MCF 10A (cell line): ENCODE measurements at regions not wholly inside any gene's neighbourhood (a gene's known extent, or its start where the extent isn't known, plus 50 kb on each side); places are given as distances from the start of the nearest gene placed in this dataset.

Experiments
- BruUV-seq: library from RNA; stranded (reverse); fragments of 400-500 nt; replicated peaks from 2 replicates; lab custom pipeline; 2021; lab: Mats Ljungman, UMichigan
- CTCF ChIA-PET: fragments of 300-600 bp; sonication (Branson Sonifier 250); formaldehyde crosslinking; extraction: SDS; loops from one replicate; lab custom pipeline; 2021; ENCODE audit warnings: antibody characterized with exemption, inconsistent platforms; lab: Yijun Ruan, JAX
- POLR2A ChIA-PET: fragments of 300-600, 350-650 bp; sonication (Branson Sonifier 250); formaldehyde crosslinking; extraction: SDS; loops from one replicate; lab custom pipeline; 2020; ENCODE audit warnings: antibody characterized with exemption, inconsistent platforms; lab: Yijun Ruan, JAX
- DNase-seq: peaks from one replicate; pipeline ENCODE4 v3.0.0-alpha.2; 2018; ENCODE audit not compliant: unreplicated experiment
- H3K27ac Mint-ChIP-seq: one replicate; pipeline ENCODE4 v1.8.0; 2022; ENCODE audit warnings: mild to moderate bottlenecking, low read depth, mixed read lengths; ENCODE audit not compliant: unreplicated experiment
- H3K27me3 Mint-ChIP-seq: one replicate; pipeline ENCODE4 v1.8.0; 2022; ENCODE audit warnings: mixed read lengths; ENCODE audit not compliant: insufficient read depth, unreplicated experiment
- H3K36me3 Mint-ChIP-seq: one replicate; pipeline ENCODE4 v1.8.0; 2022; ENCODE audit warnings: mild to moderate bottlenecking, moderate library complexity, mixed read lengths; ENCODE audit not compliant: insufficient read depth, unreplicated experiment
- H3K4me1 Mint-ChIP-seq: one replicate; pipeline ENCODE4 v1.8.0; 2022; ENCODE audit warnings: mixed read lengths; ENCODE audit not compliant: insufficient read depth, unreplicated experiment
- H3K4me3 Mint-ChIP-seq: one replicate; pipeline ENCODE4 v1.8.0; 2022; ENCODE audit warnings: mild to moderate bottlenecking, moderate library complexity, mixed read lengths; ENCODE audit not compliant: unreplicated experiment
- H3K9me3 Mint-ChIP-seq: one replicate; pipeline ENCODE4 v1.8.0; 2022; ENCODE audit warnings: mixed read lengths; ENCODE audit not compliant: unreplicated experiment
- intact Hi-C: fragments of 100-400 bp; cut with micrococcal nuclease; formaldehyde crosslinking; loops from 2 replicates; pipeline ENCODE4 v1.14.1; 2022
- TF ChIP-seq, protein P1 (sequence below): fragments of 200-600 bp; IDR thresholded peaks from one replicate; pipeline ENCODE4 v1.8.0; 2022; ENCODE audit warnings: antibody characterized with exemption, mild to moderate bottlenecking; ENCODE audit not compliant: unreplicated experiment

DNA sequence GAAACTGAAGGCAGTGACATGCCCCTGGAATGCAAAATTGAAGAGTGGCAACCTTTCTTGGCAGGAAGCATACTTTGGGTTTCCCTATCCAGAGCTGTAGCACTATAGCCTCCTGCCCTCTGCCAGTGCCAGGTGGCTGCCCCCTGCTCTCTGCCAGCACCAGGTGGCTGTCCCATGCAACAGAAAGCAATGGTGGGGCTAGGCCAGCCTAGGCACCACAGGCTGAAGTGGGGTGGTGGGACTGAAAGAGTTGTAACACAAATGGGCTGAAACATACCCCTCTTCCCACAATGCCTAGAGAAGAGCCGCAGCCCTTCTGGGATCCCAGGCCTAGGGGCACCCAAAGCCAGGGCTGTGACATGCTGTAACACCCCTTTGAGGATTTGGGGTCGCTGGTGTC, 1739.3 kb upstream of the LRRTM1 start:
- Mint-ChIP-seq H3K9me3 (peaks cover 12% of the 10 kb centered on the region), H3K4me3 (no peak overlapping the region), H3K4me1 (no peaks in the 10 kb centered on the region), H3K27me3 (no peaks in the 10 kb centered on the region), H3K27ac (no peak overlapping the region), H3K36me3 (no peaks in the 10 kb centered on the region)
- no TSS peak for BruUV-seq
- TF ChIP-seq, protein P1, sequence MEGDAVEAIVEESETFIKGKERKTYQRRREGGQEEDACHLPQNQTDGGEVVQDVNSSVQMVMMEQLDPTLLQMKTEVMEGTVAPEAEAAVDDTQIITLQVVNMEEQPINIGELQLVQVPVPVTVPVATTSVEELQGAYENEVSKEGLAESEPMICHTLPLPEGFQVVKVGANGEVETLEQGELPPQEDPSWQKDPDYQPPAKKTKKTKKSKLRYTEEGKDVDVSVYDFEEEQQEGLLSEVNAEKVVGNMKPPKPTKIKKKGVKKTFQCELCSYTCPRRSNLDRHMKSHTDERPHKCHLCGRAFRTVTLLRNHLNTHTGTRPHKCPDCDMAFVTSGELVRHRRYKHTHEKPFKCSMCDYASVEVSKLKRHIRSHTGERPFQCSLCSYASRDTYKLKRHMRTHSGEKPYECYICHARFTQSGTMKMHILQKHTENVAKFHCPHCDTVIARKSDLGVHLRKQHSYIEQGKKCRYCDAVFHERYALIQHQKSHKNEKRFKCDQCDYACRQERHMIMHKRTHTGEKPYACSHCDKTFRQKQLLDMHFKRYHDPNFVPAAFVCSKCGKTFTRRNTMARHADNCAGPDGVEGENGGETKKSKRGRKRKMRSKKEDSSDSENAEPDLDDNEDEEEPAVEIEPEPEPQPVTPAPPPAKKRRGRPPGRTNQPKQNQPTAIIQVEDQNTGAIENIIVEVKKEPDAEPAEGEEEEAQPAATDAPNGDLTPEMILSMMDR, result no peak
- CTCF ChIA-PET, result interaction anchor here (1.1 kb wide), 1 partner anchor 19 kb away, joined by 4 read pairs; no protein-coding TSS in a partner anchor
- intact Hi-C loops, result no loop called here
- DNase-seq, result no peak
- POLR2A ChIA-PET, result no interaction called here

DNA sequence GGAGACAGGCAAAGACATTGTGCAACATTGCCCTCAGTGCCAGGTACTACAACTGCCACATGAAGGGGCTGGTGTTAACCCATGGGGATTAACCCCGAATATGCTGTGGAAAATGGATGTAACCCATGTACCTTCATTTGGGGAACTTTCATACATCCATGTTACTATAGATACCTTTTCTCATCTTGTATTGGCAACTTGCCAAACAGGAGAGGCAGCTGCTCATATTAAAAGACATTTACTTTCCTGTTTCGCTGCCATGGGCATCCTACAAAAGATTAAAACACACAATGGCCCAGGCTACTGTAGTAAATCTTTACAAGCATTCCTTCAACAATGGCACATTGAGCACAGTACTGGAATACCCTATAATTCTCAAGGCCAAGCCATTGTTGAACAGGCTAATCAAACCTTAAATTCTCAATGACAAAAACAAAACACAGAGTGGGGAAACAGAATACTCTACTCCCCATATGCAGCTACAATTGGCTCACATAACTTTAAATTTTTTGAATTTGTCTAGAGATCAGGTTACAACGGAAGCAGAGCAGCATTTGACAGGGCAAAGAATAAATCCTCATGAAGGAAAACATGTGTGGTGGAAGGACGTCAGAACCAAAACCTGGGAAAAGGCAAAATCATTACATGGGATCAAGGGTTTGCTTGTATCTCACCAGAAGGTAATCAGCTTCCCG, 1723.5 kb upstream of the LRRTM1 start:
- no peaks in the 10 kb centered on the region for H3K36me3 Mint-ChIP-seq
- no TSS peak for BruUV-seq
- ChIA-PET POLR2A (no interaction called here), CTCF (interaction anchor here (0.6 to 0.7 kb wide), 2 partner anchors 121 to 587 kb away, joined by 3 read pairs; no protein-coding TSS in a partner anchor)
- no peak overlapping the region for H3K4me3 Mint-ChIP-seq
- intact Hi-C loops, result no loop called here
- H3K4me1 Mint-ChIP-seq, result no peaks in the 10 kb centered on the region
- no peak overlapping the region for H3K27ac Mint-ChIP-seq
- no peak for DNase-seq
- no peaks in the 10 kb centered on the region for H3K27me3 Mint-ChIP-seq
- TF ChIP-seq, protein P1, result no peak
- H3K9me3 Mint-ChIP-seq, result peaks cover 10% of the 10 kb centered on the region

DNA sequence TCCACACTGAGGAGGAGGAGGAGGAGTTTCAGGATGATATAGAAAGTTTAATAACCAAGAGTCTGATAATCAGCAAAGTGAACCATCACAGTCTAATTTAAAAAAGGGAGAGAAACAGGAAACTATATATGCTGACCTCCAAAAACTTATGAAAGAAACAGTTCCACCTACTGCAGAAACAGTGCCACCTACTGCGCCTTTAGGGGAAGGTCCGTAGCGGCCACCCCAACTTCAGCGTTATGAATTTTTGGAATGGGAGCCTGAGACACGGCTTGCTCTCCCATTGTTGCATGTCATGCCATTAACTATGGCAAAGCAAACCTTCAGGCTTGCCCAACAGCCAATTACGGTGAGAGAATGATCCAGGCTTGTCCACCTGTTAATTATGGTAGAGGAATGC, 1719.2 kb upstream of the LRRTM1 start:
- DNase-seq, result no peak
- ChIA-PET POLR2A (no interaction called here), CTCF (no interaction called here)
- no peaks in the 10 kb centered on the region for H3K36me3 Mint-ChIP-seq
- H3K27ac Mint-ChIP-seq, result no peak overlapping the region
- H3K27me3 Mint-ChIP-seq, result no peaks in the 10 kb centered on the region
- no peaks in the 10 kb centered on the region for H3K4me1 Mint-ChIP-seq
- no peak overlapping the region for H3K4me3 Mint-ChIP-seq
- no TSS peak for BruUV-seq
- intact Hi-C loops, result no loop called here
- H3K9me3 Mint-ChIP-seq, result peaks cover 7% of the 10 kb centered on the region
- TF ChIP-seq, protein P1, result peak; percentile 25

GRCh38 chr2:82013641-82014040, 1709.1 kb upstream of the LRRTM1 start:
- CTCF ChIA-PET, result no interaction called here
- POLR2A ChIA-PET, result no interaction called here
- H3K9me3 Mint-ChIP-seq, result no peaks in the 10 kb centered on the region
- intact Hi-C loops, result no loop called here
- H3K4me1 Mint-ChIP-seq, result no peaks in the 10 kb centered on the region
- TF ChIP-seq, protein P1, result no peak
- H3K4me3 Mint-ChIP-seq, result no peak overlapping the region
- no peaks in the 10 kb centered on the region for H3K27me3 Mint-ChIP-seq
- no peaks in the 10 kb centered on the region for H3K36me3 Mint-ChIP-seq
- no peak overlapping the region for H3K27ac Mint-ChIP-seq
- BruUV-seq, result no TSS peak
- DNase-seq, result no peak
